ENCODE measurements at regions not wholly inside any gene's neighbourhood (a gene's known extent, or its start where the extent isn't known, plus 50 kb on each side); places are given as distances from the start of the nearest gene placed in this dataset.

GRCh38 chr16:50859628-50860360 is 117.9 kb downstream of the CYLD start:
- DNase-seq: no peak
- intact Hi-C loops (cut with DNase I): loop anchor here (5.0 to 10.0 kb wide), 3 partner anchors 293 to 1115 kb away; partner anchors contain the start of gene SALL1

DNA sequence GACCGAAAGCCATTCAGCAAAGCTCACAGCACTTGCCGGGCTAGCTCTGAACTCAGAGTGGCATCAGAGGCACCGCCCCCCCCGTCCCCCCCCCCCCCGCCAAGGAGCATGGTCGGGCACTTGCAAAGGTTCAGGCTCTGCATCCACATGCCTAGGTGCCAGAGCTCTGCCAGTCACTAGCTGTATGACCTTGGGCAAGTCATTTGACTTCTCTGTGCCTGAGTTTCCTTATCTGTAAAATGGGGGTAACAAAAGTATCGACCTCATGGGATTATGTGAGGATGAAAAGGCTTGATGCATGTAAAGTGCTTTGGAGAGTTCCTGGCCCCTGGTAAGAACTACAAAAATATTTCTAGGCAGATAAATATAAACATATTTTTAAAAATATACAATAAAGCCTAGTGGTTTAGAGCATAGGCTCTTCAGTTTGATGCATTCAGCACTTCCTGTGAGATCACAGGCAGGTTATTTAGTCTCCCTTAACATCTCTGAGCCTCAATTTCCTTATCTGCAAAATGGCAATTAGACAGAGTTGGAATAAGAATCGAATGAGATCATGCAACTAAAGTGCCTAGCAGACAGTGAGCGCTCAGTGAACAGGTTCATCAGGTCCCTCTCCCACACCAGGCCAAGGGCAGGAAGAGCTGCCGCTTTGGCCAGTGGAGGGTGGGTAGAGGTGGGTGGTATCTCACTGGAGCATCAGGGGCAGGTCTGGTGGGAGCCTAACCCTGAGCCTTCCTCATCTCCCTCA is 117.2 kb downstream of the CYLD start:
- no peak for DNase-seq
- intact Hi-C loops (cut with DNase I): no loop called here

- DNase-seq: no peak
- intact Hi-C loops (cut with DNase I): no loop called here
These were observed 116.5 kb downstream of the CYLD start for GRCh38 chr16:50858376-50858775.

- peak in 1 of 10 donors; percentile 52 for DNase-seq
- intact Hi-C loops (cut with DNase I): no loop called here
These were observed 116.0 kb downstream of the CYLD start for GRCh38 chr16:50857881-50858280.

DNA sequence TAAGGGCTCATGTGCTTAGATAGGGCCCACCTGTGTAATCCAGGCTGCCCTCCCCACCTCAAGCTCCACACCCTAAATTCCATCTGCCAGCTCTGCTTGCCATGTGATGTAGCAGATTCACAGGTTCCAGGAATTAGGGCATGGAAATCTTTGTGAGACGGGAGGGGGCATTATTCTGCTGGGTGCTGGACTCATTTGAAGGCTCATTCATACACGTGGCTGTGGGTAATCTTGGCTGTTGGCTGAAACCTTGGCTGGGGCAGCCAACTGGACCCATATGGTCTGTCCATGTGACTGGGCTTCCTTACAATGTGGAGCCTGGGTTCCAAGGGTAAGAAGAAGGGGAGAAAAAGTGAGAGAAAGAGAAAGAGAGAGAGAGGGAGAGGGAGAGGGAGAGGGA is 115.1 kb downstream of the CYLD start:
- DNase-seq: no peak
- intact Hi-C loops (cut with DNase I): no loop called here

DNA sequence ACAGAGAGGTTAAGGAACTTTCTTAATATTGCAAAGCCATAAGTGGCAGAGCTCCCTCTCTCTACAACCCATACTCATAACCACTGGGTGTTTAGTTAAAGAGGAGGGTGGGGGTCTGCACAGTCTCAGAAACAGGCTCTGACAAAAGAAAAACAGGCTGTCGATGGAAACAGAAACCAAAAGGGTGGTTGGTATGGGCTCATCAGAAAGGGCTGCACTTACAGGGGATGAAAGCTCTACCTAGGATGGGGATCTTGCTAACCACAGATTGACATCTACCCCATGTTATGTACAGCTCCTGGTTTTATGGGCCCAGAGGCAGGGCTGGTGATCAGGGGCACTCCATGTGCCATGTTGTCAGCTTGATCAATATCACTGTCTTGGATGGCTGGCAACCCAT is 111.4 kb downstream of the CYLD start:
- DNase-seq: no peak
- intact Hi-C loops (cut with DNase I): no loop called here
